ENCODE measurements at regions not wholly inside any gene's neighbourhood (a gene's known extent, or its start where the extent isn't known, plus 50 kb on each side); places are given as distances from the start of the nearest gene placed in this dataset.

- Histone ChIP-seq H3K4me2 (ENCODE audit: insufficient read depth, low read length) (no peak overlapping the region), H3K9ac (ENCODE audit: insufficient read depth in 1 of 2, low read depth in 2 of 2, low read length in 2 of 2) (no peak overlapping the region), H3K9me3 (replicated peaks; ENCODE audit: control insufficient read depth, insufficient read depth, low read depth, low read length) (no peaks in the 10 kb centered on the region), H3K79me2 (ENCODE audit: control insufficient read depth, insufficient read depth, low read length) (no peaks in the 10 kb centered on the region), H4K20me1 (replicated peaks; ENCODE audit: control insufficient read depth, insufficient read depth, low read length) (no peaks in the 10 kb centered on the region; the same call in 1 of the 2 replicates), H3K4me1 (replicated peaks in 1 of 2; ENCODE audit: control insufficient read depth in 2 of 2, insufficient read depth in 2 of 2, low read length in 2 of 2) (no peaks in the 10 kb centered on the region), H3K27ac (ENCODE audit: extremely low read depth, low read depth, low read length) (no peak overlapping the region), H3K36me3 (ENCODE audit: control insufficient read depth, insufficient read depth, low read length) (no peaks in the 10 kb centered on the region), H3K4me3 (no peak overlapping the region), H2AFZ (ENCODE audit: low read depth, low read length) (no peak overlapping the region), H3K9me1 (ENCODE audit: control insufficient read depth, insufficient read depth, low read length) (no peaks in the 10 kb centered on the region), H3K27me3 (ENCODE audit: control insufficient read depth in 2 of 2, insufficient read depth in 2 of 2, low read length in 2 of 2) (peaks cover 13 to 23% of the 10 kb centered on the region in 2 experiments; a peak in 4 of 5 replicates)
- no peak for DNase-seq (ENCODE audit: extremely low read depth in 1 of 4, low spot score in 3 of 4)
- in situ Hi-C loops (cut with MboI) (no loop called here), intact Hi-C loops (cut with micrococcal nuclease) (no loop called here)
- ChIA-PET POLR2A (interaction anchor here (1.0 kb wide), 1 partner anchor 10 kb away, joined by 4 read pairs; no protein-coding TSS in a partner anchor), CTCF (ENCODE audit: low intra/inter-chr PET ratio) (no interaction called here)
- 4% methylated on average over 4 of the region's 4 CpGs for WGBS (ENCODE audit: insufficient coverage, low coverage, missing lambda C conversion rate)
- TF ChIP-seq ARID3B (CRISPR knock-in tag; IDR thresholded peaks at IDR 0.05; ENCODE audit: borderline replicate concordance) = no peak
- no peak for TF ChIP-seq BRF2 (IDR thresholded peaks at IDR 0.05; ENCODE audit: borderline replicate concordance, insufficient read depth, insufficient read length)
- TF ChIP-seq ZNF395 (CRISPR knock-in tag; IDR thresholded peaks at IDR 0.05) = no peak
- no peak for TF ChIP-seq ZNF316 (IDR thresholded peaks at IDR 0.05)
- no peak for TF ChIP-seq SMARCB1 (IDR thresholded peaks at IDR 0.05; ENCODE audit: insufficient read length, low read depth)
- no peak for TF ChIP-seq ZNF436 (CRISPR knock-in tag; IDR thresholded peaks at IDR 0.05)
- TF ChIP-seq USF2 (CRISPR knock-in tag; IDR thresholded peaks at IDR 0.05) = no peak
- TF ChIP-seq PTBP1 (IDR thresholded peaks at IDR 0.05; ENCODE audit: low read depth, low read length) = no peak
- no peak for TF ChIP-seq HCFC1 (IDR thresholded peaks at IDR 0.05; ENCODE audit: low read depth, low read length)
- no peak for TF ChIP-seq NFE2 (IDR thresholded peaks at IDR 0.05; ENCODE audit: low read depth)
- TF ChIP-seq TBP (optimal IDR thresholded peaks at IDR 0.05; ENCODE audit: low read depth, low read length) = no peak
- no peak for TF ChIP-seq ZNF134 (CRISPR knock-in tag; conservative IDR thresholded peaks at IDR 0.05)
- TF ChIP-seq E4F1 (CRISPR knock-in tag; IDR thresholded peaks at IDR 0.05; ENCODE audit: borderline replicate concordance) = no peak
- BruUV-seq (replicated peaks) = no TSS peak
- no peak for FAIRE-seq
- ATAC-seq = no peak
Measured at GRCh38 chr19:30249911-30250310, 122.3 kb upstream of the ZNF536 start.

Data from K562 (cell line).